HG02610 (cell line): ENCODE measurements at regions not wholly inside any gene's neighbourhood (a gene's known extent, or its start where the extent isn't known, plus 50 kb on each side); places are given as distances from the start of the nearest gene placed in this dataset.
"Not testable (repeated sequence)": the region's sequence is repeated elsewhere in the genome, so short reads cannot be mapped to it uniquely, and the experiment has no call there.

Source experiments
- ATAC-seq: cut with Tn5 transposase; IDR thresholded peaks from one replicate; pipeline ENCODE4 v1.9.1; 2021; ENCODE audit warnings: mild to moderate bottlenecking, moderate library complexity; ENCODE audit not compliant: unreplicated experiment

- no peak for ATAC-seq
Measured at GRCh38 chr22:49349181-49349835, 478.4 kb downstream of the BRD1 start.

DNA sequence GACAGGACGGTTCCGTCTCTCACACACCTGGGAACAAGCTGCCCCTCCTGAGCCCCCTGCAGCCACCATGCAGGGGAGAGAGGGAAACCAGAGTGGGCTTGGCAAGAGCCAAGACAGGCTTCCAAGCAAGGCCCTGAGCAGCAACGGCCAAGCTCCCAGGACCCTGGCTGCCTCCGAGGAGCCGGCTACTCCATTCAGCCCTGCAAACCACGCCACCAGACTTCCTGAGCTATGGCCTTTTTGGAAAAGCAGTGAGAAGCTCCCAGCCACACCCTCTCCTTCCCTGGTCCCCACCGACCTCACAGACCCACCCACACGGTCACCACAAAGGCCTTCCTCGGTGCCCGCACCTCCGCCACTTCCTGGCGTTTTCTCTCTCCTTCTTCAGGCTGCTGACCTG is 479.0 kb downstream of the BRD1 start:
- no peak for ATAC-seq

- ATAC-seq: no peak
Measured at GRCh38 chr22:49347376-49347775, 480.3 kb downstream of the BRD1 start.

DNA sequence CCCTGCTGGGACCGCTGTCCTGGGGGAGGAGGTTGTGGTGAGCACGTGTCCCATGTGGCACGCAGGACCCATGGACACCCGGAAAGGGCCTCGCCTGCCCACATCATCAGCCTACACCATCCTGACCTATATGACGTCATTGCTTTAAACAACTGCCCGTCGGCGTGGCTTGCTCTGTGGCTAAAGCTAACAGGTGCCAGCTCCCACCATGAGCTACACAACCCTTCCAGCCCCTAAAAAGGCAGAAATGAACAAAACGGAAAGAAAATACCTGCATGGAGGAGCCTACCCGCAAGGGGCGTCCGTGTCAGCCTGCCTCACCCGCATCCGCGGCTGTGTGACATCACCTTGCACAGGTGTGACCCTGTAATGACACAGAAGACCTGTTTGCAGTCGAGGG is 481.8 kb downstream of the BRD1 start:
- no peak for ATAC-seq

GRCh38 chr22:49344656-49345055 is 483.0 kb downstream of the BRD1 start:
- ATAC-seq: no peak

DNA sequence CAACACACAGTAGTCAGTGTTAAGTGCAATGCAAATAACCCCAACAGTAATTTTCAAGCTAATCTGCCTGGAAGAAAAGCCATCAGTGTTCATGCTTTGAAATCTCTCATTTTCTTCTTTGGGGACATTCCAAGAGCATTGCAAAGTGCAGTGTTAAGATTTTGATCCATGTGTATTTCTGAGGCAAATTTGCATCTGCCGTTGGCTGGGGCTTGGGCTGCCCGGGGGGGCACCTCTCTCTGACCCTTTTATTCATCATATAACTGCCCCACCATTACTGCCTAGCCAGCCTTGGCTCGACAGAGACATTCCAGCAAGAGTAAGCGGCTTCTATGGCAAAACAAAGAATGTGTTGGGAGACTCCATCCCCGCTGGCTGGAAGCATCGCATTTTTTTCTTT is 483.5 kb downstream of the BRD1 start:
- ATAC-seq: no peak

DNA sequence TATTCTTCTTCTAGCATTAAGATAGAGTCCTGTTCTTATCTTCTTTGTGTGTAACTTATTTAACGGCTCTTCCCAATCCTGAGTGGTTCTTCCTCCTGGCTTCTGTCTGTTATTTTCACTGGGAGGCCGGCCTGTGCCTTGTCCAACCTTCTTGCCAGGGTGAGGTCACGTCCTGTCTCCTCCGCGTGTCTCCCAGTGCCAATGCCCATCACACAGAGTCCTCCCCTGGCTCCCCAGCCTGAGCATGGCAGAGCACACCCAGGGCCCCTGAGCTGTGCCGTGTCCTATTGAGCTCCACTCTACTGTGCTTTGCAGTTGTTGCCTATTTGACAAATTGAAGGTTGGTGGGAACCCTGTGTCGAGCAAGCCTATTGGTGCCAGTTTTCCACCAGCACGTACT is 487.3 kb downstream of the BRD1 start:
- no peak for ATAC-seq

DNA sequence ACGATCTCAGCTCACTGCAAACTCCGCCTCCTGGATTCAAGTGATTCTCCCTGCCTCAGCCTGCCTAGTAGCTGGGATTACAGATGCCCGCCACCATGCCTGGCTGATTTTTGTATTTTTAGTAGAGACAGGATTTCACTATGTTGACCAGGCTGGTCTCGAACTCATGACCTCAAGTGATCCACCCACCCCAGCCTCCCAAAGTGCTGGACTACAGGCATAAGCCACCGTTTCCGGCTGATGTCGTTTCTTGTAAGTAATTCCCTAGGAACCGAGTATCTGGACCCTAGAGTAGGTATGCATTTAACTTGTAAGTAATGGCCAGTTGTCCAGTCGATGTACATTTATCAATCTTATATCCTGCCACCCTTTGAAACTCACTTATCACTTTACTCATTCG is 491.2 kb downstream of the BRD1 start:
- ATAC-seq: not testable (repeated sequence)

DNA sequence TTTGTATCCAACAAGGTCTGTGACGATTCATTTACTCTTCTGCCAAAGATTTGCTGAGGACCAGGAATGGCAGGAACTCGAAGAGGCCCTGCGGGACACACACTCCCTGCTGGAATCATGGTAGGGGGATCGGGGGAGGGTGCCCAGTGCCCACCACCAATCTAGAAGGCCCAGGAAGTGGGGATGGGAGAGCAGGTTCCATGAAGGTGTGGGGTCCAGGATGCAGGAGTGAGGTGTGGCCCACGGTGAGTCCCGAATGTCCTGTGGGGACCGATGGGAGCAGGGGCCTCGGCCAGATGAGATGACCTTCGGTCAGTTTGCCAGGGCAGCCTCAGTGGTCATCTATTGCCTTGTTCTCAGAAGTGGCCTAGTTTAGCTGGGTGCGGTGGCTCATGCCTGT is 492.7 kb downstream of the BRD1 start:
- no peak for ATAC-seq

DNA sequence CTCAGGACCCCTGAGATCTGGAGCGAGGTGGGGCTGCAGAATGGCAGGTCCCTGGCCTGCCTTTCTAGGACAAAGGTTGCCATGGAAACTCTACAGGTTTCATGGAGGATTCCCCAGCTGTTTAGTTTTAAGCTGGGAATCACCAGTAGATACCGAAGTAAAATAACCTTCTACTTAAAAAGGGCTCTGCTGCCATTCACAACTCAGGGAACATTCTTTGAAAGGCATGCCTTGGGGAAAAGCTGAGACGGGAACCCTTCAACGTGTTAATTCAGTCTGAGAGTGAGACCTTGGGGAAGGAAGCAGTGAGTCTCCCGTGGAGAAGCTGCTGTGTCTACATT is 493.3 kb downstream of the BRD1 start:
- ATAC-seq: no peak

GRCh38 chr22:49333206-49333605 is 494.5 kb downstream of the BRD1 start:
- ATAC-seq: no peak

DNA sequence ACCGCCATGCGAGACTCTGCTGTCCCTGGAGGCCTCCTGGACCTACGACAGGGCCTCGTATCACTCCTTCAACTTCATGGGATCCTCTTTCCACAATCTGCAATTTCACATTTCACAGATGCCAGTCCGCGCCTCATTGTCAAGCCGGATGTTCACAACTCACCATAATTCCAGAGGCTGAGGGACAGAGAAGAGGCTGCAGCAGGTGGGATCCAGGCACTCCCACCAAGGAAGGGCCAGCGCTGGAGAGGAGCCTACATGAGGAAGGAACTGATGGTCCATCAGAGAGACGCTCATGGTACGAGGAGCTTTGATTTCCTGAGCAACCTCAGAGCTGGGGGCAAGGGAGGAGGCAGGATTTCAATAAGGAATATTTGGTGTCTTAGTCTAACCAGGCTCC is 495.0 kb downstream of the BRD1 start:
- no peak for ATAC-seq

GRCh38 chr22:49331878-49332277 is 495.8 kb downstream of the BRD1 start:
- no peak for ATAC-seq

DNA sequence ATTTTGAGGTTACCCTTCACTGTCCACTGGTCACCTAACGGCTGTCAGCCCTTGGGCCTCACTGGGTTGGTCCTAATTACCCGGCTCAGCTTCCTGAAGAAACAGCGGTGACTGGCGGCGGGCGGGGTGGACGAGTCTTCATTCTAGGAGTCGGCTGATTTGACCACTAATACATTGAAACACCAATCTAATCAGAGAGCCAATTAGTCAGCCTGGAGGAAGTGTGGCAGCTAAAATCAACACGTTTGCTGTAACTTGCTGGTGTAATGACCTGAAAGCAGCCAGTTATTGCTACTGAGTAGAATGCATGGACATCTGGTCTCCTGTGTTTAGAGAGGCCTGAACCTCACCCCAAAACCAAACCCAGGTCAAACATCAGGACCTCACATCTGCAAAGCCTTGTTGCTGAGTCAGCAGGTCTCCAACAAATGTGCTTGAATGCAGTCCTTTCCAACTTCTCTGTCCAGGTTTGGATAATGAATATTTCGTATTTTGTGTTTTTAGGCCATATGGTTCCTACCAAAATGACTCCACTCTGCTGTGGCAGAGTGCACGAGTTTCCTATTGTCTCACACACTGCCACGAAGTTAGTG is 496.4 kb downstream of the BRD1 start:
- ATAC-seq: no peak

DNA sequence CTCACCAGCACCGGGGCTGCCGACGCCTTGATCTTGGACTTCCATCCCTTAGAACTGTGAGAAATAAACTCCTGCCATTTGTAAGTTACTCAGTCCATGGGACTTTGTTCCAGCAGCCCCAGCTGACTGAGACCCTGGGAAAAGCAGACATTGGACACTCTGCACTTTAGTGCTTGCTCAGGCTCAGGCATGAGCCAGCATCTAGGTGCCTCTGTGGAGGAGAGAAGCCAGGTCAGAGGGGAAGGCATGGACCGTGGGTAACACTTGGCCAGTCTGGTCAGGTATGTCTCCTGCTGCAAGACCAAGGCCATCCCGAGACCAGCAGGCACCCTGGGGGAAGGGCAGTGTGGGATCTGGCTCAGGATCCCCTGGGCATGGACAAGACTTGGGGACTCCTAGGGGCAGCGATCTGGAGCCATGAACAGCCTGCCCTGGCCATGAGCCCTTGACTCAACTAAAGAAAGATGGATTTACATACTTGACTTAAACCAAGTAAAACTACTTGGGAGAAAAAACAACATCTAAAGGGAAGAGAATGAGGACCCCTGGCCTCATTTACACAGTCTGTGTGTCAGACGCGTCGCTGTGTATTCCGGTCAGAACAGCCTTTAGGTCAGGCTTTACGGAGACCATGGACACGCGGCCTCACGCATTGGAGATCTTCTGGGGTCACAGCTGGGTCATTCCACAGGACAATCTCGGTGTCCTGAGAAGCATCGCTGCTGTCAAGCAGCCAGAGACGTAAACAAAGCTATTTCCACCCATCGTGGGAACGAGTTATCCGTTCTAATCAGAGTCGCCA is 497.1 kb downstream of the BRD1 start:
- ATAC-seq: no peak

DNA sequence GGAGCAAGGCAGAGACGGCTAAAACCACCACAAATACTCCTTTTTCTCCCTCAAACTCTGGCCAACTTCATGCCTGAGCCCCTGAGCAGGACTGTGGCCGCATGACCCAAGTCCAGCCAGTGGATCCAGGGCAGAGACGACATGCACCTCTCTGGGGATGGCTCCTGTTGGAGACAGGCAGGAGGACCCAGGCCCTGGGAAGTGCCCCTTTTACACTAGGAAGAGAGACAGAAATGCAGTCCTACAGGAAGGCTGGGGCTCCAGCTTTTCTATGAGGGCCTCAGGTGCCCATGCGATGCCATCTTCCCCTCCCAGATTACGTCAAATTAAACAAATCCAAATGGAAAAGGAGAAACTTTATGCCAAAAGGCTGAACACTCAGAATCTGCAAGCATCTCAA is 498.0 kb downstream of the BRD1 start:
- ATAC-seq: no peak

- ATAC-seq: no peak
Measured at GRCh38 chr22:49328630-49329405, 498.9 kb downstream of the BRD1 start.

- no peak for ATAC-seq
Measured at GRCh38 chr22:49328118-49328475, 499.6 kb downstream of the BRD1 start.

- no peak for ATAC-seq
Measured at GRCh38 chr22:49327411-49328117, 500.1 kb downstream of the BRD1 start.

GRCh38 chr22:49326558-49326957 is 501.1 kb downstream of the BRD1 start:
- ATAC-seq: no peak
